GM23248 (cell line): ENCODE measurements at regions not wholly inside any gene's neighbourhood (a gene's known extent, or its start where the extent isn't known, plus 50 kb on each side); places are given as distances from the start of the nearest gene placed in this dataset.

ENCODE experiments used
- DNase-seq: peaks from one replicate; pipeline ENCODE4 v3.0.0-alpha.2; 2015
- H2AFZ ChIP-seq: fragments of 200-600 bp; sonication (generic); 2 replicates; pipeline ENCODE4 v1.6.1; 2016; ENCODE audit warnings: antibody characterized with exemption
- H3F3A ChIP-seq: fragments of 200-600 bp; sonication (generic); 2 replicates; pipeline ENCODE4 v1.6.1; 2016; ENCODE audit warnings: mild to moderate bottlenecking, antibody characterized with exemption, mixed run types; ENCODE audit not compliant: insufficient read depth
- H3K27ac ChIP-seq: fragments of 200-600 bp; sonication (generic); 2 replicates; pipeline ENCODE4 v1.5.1; 2016; ENCODE audit warnings: mild to moderate bottlenecking
- H3K27me3 ChIP-seq: fragments of 200-600 bp; sonication (generic); replicated peaks from 2 replicates; pipeline ENCODE4 v1.6.1; 2016; ENCODE audit warnings: mild to moderate bottlenecking; ENCODE audit not compliant: insufficient read depth
- H3K36me3 ChIP-seq: fragments of 200-600 bp; sonication (generic); 2 replicates; pipeline ENCODE4 v1.6.1; 2016; ENCODE audit warnings: low read depth, mild to moderate bottlenecking
- H3K4me1 ChIP-seq: fragments of 200-600 bp; sonication (generic); 2 replicates; pipeline ENCODE4 v1.6.1; 2016; ENCODE audit warnings: mild to moderate bottlenecking; ENCODE audit not compliant: insufficient read depth
- H3K4me2 ChIP-seq: fragments of 200-600 bp; sonication (generic); one replicate; pipeline ENCODE4 v1.6.1; 2016; ENCODE audit warnings: mild to moderate bottlenecking; ENCODE audit not compliant: unreplicated experiment
- H3K4me3 ChIP-seq: fragments of 200-600 bp; sonication (generic); 2 replicates; pipeline ENCODE4 v1.5.1; 2016; ENCODE audit warnings: mild to moderate bottlenecking
- H3K79me2 ChIP-seq: fragments of 200-600 bp; sonication (generic); 2 replicates; pipeline ENCODE4 v1.6.1; 2016; ENCODE audit warnings: mild to moderate bottlenecking; ENCODE audit not compliant: insufficient read depth
- H3K9ac ChIP-seq: fragments of 200-600 bp; sonication (generic); 2 replicates; pipeline ENCODE4 v1.6.1; 2016; ENCODE audit warnings: mild to moderate bottlenecking
- H3K9me2 ChIP-seq: fragments of 200-600 bp; sonication (generic); 2 replicates; pipeline ENCODE4 v1.6.1; 2016; ENCODE audit warnings: mixed run types, mild to moderate bottlenecking, moderate library complexity; ENCODE audit not compliant: insufficient read depth
- H3K9me3 ChIP-seq: fragments of 200-600 bp; sonication (generic); one replicate; pipeline ENCODE4 v1.6.1; 2017; ENCODE audit warnings: low read depth
- H4K20me1 ChIP-seq: fragments of 200-600 bp; sonication (generic); 2 replicates; pipeline ENCODE4 v1.6.0; 2016; ENCODE audit not compliant: insufficient read depth
- EZH2 ChIP-seq: fragments of 200-600 bp; sonication (generic); IDR thresholded peaks from 2 replicates; pipeline ENCODE4 v1.6.1; 2018; ENCODE audit warnings: antibody characterized with exemption, mild to moderate bottlenecking; ENCODE audit not compliant: insufficient read depth, poor library complexity, severe bottlenecking
- EZH2phosphoT487 ChIP-seq: fragments of 200-600 bp; sonication (generic); IDR thresholded peaks from 2 replicates; pipeline ENCODE4 v1.6.1; 2018; ENCODE audit warnings: antibody characterized with exemption, moderate library complexity, mild to moderate bottlenecking, low read depth; ENCODE audit not compliant: insufficient read depth
- WGBS, 2 experiments: methylation state at CpG; one replicate each; pipeline ENCODE4 v1.1.6; 2015 to 2017; ENCODE audit warnings: low lambda C conversion rate in 2 of 2, low coverage in 1 of 2; ENCODE audit errors: missing lambda C conversion rate in 2 of 2; 5-methylcytosine and 5-hydroxymethylcytosine counted together
- in situ Hi-C: fragments of 300-500 bp; cut with MboI; formaldehyde crosslinking; loops from 2 replicates; pipeline ENCODE4 v1.15.0; 2020

DNA sequence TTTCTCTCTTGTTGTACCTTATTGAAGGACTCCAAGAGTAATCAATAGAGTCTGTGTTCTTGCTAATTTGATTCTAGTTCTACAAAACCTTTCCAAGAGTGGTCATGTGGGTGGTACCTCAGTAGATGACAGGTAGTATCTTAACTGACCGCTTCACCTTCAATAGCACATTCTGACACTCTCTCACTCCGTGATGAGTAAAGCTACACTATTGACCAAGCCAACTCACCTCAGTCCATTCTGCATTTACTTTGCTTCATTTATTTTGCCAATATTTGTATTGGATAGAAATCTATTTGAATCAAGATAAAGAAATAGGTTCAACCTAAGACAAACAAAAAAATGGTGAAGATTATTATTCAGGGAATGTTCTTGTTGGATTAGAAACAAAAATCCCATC, 1869.6 kb upstream of the CELF4 start:
- DNase-seq = no peak
- H3K4me1 ChIP-seq = no peaks in the 10 kb centered on the region
- no peak overlapping the region for H3K4me2 ChIP-seq
- H3K27me3 ChIP-seq = no peaks in the 10 kb centered on the region
- H3F3A ChIP-seq = no peaks in the 10 kb centered on the region
- H3K27ac ChIP-seq = no peak overlapping the region
- H3K9ac ChIP-seq = no peak overlapping the region
- in situ Hi-C loops = no loop called here
- no peak overlapping the region for H3K4me3 ChIP-seq
- no peak overlapping the region for H2AFZ ChIP-seq
- H3K36me3 ChIP-seq = no peaks in the 10 kb centered on the region
- no peaks in the 10 kb centered on the region for H4K20me1 ChIP-seq
- no peaks in the 10 kb centered on the region for H3K79me2 ChIP-seq
- 91 to 93% methylated on average over 2 of the region's 2 CpGs for WGBS, 2 experiments
- TF ChIP-seq EZH2 (no peak), EZH2phosphoT487 (no peak)
- peaks cover 5% of the 10 kb centered on the region; the same call in 1 of the 2 replicates for H3K9me2 ChIP-seq
- H3K9me3 ChIP-seq = no peaks in the 10 kb centered on the region

DNA sequence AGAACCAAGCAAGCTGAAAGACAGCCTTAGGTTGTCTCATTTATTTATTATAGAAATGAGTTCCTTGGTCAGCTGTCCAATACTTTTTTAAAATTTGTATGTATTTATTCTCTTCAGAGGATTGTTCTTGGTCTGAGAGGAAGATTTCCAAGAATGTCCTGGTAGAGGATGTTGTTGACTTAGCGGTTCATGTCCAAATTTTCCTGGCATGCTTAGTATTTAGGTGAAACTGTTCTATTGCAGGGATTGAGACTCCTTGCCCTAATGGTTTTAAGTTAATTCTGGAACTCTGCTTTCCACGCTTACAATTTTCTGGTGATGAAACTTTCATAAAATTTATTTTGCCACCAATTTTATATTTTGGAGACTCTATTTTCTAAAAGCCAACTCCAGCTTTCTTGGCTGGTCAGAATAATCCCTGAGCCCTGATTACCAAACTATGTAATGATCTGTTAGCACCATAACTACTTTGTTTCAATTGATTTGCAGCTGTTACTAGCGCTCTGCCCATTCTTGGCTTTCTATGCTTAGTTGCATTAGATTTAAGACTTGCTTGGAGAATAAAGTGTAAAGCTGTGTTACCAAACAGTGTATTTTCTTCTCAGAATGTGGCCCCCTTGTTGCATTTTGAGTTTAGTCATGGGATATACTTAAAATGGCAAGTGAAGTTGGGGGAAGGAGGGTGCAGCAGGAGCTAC, 1868.8 kb upstream of the CELF4 start:
- Histone ChIP-seq H2AFZ (no peak overlapping the region), H3K4me2 (no peak overlapping the region), H3K27me3 (no peaks in the 10 kb centered on the region), H3K27ac (no peak overlapping the region), H3K4me3 (no peak overlapping the region), H3K9me2 (peaks cover 5% of the 10 kb centered on the region; the same call in 1 of the 2 replicates), H4K20me1 (no peaks in the 10 kb centered on the region), H3K36me3 (no peaks in the 10 kb centered on the region), H3K4me1 (no peaks in the 10 kb centered on the region), H3K9me3 (no peaks in the 10 kb centered on the region), H3F3A (no peaks in the 10 kb centered on the region), H3K9ac (no peak overlapping the region), H3K79me2 (no peaks in the 10 kb centered on the region)
- peak; percentile 27 for DNase-seq
- no peak for TF ChIP-seq EZH2phosphoT487
- TF ChIP-seq EZH2 = no peak
- 36 to 38% methylated on average over 3 of the region's 3 CpGs for WGBS, 2 experiments
- in situ Hi-C loops = no loop called here

DNA sequence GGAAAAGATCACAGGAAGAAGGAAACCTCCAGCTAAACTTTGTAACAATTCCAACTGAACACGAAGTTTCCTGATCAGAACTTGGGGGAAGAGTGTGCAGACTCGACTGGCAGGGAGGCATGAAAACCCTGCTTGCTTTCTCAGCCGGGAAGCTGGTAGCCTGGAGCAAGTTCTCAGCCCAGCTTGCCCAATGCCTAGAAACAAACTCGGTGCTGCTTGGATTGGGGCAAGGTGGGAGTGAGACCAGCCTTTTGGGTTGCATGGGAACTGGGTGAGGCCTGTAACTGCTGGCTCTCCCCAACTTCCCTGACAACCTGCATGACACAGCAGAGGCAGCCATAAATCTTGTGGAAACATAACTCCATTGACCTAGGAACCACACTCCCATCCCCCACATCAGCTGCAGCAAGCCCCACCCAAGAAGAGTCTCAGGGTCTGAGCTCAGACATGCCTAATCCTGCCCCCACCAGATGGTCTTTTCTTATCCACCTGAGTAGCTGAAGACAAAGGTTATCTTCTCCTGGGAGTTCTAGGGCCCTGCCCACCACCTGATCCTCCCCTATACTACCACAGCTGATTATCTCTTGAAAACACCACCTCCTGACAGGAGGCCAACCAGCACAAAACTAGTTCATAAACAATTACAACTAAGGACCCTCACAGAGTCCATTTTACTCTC, 1859.7 kb upstream of the CELF4 start:
- DNase-seq = no peak
- in situ Hi-C loops = no loop called here
- no peaks in the 10 kb centered on the region for H3K36me3 ChIP-seq
- H4K20me1 ChIP-seq = no peaks in the 10 kb centered on the region
- no peak overlapping the region for H3K4me2 ChIP-seq
- no peak overlapping the region for H3K27ac ChIP-seq
- no peaks in the 10 kb centered on the region for H3K27me3 ChIP-seq
- no peaks in the 10 kb centered on the region for H3K9me3 ChIP-seq
- no peaks in the 10 kb centered on the region for H3K4me1 ChIP-seq
- no peak for TF ChIP-seq EZH2phosphoT487
- no peak for TF ChIP-seq EZH2
- no peaks in the 10 kb centered on the region for H3F3A ChIP-seq
- 78 to 87% methylated on average over 4 of the region's 4 CpGs for WGBS, 2 experiments
- no peaks in the 10 kb centered on the region for H3K9me2 ChIP-seq
- H3K4me3 ChIP-seq = no peak overlapping the region
- no peak overlapping the region for H3K9ac ChIP-seq
- no peaks in the 10 kb centered on the region for H3K79me2 ChIP-seq
- no peak overlapping the region for H2AFZ ChIP-seq

DNA sequence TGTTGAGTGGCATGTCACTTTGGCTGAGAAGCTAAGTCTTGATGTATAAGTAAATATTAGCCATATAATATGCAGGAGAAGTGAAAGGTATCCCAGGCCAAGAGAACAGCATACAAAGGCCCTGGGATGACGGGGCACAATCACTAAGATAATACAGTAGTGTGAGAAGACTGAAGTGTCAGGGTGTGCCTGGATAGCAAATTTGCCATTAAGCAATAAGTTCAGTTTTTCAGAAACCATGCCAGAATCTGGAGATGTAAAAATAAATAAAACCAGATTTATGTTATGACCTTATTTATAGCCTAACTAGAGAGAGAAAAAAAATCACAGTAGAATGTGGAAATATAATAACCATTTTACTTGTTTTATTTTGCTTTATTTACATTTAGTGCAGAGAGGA, 1858.7 kb upstream of the CELF4 start:
- Histone ChIP-seq H3K9me3 (no peaks in the 10 kb centered on the region), H3K9ac (no peak overlapping the region), H3K27me3 (no peaks in the 10 kb centered on the region), H3K79me2 (no peaks in the 10 kb centered on the region), H3K27ac (no peak overlapping the region), H3K4me1 (no peaks in the 10 kb centered on the region), H4K20me1 (no peaks in the 10 kb centered on the region), H3K9me2 (no peaks in the 10 kb centered on the region), H3F3A (no peaks in the 10 kb centered on the region), H3K4me2 (no peak overlapping the region), H2AFZ (no peak overlapping the region), H3K4me3 (no peak overlapping the region), H3K36me3 (no peaks in the 10 kb centered on the region)
- TF ChIP-seq EZH2 = no peak
- TF ChIP-seq EZH2phosphoT487 = no peak
- in situ Hi-C loops = no loop called here
- 32 to 65% methylated on average over 1 of the region's 1 CpG for WGBS, 2 experiments
- DNase-seq = peak; percentile 24
